CD4-positive, alpha-beta T cell treated with Interleukin-21 for 1 hour (primary cell): ENCODE measurements at regions not wholly inside any gene's neighbourhood (a gene's known extent, or its start where the extent isn't known, plus 50 kb on each side); places are given as distances from the start of the nearest gene placed in this dataset.
"Not testable (repeated sequence)": the region's sequence is repeated elsewhere in the genome, so short reads cannot be mapped to it uniquely, and the experiment has no call there.

Experiments
- DNase-seq: peaks from one replicate; pipeline ENCODE4 v3.0.0-alpha.2; 2020

DNA sequence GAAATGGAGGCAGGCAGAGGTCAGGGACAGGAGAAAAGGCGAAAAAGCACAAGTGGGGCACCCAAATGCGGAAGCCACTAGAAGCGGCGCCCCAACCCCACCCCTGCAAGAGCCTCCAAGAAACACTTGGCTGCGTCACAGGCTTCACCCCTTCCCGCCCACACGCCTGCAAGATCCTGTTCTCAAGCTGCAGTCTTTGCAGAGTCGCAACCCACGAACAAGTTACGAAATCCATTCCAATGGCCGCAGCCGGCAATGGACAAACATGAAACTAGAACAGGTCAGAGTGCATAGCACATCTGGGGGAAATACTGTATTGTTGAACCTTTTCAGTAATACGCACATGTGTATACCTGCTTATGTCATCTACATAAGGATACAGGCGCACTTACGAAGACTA, 103.6 kb downstream of the PSMG1 start:
- peak; percentile 23 for DNase-seq

GRCh38 chr21:39078322-39079065, 104.8 kb downstream of the PSMG1 start:
- no peak for DNase-seq

DNA sequence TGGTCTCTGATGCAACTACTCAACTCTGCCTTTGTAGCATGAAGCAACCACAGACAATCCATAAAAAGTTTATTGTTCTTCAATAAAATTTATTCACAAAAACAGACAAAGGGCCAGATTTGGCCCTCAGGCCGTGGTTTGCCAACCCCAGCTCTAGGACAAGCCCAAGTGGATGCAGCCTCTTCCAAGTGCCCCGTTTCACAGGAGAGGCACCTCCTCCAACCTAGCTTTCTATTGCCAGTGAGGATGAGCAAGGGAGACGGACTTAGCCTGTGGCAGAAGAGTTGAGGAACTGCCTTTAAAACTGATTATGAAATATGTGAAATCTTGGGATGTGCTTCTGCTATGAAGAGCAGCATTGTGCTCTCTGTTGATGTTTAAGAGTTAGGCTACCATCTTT, 105.4 kb downstream of the PSMG1 start:
- DNase-seq, result no peak

DNA sequence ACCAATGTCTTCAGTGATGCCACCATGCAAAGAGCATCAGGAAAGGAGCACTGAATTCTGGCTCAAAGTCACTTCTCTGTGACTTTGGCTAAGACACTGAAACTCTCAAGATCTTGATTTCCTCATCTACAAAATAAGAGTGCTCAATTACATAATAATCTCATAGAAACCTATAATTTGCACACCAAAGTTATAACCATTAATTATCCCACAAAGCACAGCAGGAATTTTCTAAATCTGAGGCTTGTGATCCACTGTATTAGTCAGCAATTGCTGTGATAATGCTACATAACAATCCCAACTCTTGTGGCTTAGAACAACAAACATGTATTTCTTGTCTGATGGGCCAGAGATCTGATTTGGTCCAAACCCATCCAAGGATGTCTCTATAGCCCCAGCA, 108.7 kb downstream of the PSMG1 start:
- DNase-seq, result no peak

DNA sequence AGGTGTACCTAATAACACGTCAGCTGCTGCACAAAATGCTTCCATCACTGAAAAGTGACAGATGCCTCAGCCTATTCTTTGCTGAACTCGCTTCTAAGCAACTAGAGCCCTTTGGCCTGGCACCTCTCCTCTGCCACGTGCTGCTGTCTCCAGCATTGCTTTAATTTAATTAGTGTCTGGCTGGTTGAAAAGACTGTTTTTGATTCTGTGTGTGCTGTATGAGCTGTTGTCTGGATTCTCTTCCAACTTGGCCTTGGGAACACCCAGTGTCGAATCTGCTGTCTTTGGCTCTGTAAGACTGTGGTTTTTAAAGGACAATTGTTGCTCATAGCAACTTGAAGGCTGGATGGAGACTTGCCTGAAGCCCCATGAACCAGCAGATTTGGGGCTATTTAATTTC, 109.5 kb downstream of the PSMG1 start:
- DNase-seq, result no peak

- DNase-seq, result no peak
Measured at GRCh38 chr21:39073063-39073462, 110.2 kb downstream of the PSMG1 start.

GRCh38 chr21:39072468-39072867, 110.8 kb downstream of the PSMG1 start:
- no peak for DNase-seq

- no peak for DNase-seq
Measured at GRCh38 chr21:39071623-39072214, 111.5 kb downstream of the PSMG1 start.

GRCh38 chr21:39069856-39070255, 113.4 kb downstream of the PSMG1 start:
- DNase-seq, result not testable (repeated sequence)

DNA sequence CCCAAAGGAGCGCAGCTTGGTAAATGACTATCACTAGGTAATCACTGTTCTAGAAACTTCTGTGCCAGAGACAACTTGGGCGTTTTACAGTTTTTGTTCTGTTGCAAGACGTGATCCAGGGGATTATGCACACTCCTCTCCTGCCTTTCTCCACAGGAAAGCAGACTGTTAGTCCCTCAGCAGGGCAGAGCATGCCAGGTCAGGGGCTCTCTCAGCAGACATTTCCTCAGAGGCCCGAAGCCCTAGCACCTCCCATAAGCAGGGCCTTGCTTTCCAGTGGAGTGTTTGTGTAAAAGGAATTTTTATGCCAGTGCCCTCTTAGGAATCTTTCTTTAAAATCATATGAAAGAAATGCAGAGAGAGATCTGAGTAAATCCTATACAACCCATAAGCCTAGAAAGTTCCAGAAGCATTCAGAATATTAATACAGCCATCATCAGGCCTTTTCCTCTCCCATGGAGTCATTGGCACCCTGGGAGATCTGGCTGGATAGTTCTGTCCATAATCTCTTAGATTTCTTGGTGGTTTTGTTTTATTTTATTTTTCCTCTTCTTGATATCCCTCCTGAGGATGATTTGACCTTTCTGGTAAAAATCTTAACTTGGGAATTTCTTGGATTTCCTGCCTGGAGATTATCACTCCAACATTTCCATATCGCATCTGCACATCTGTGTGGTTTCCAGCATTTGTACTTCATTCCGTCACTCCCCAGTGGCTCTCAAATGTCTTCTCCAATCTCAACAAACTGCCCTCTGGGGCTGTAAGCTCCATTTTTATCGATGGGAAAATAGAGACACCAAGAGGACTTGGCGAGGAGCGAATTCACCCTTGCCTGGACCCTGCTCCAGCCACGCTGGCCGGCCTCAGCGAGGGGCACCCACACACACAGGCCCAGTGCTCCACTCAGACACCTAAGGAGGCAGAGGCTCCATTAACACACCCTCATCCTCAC, 116.1 kb downstream of the PSMG1 start:
- DNase-seq, result no peak

- DNase-seq, result no peak
Measured at GRCh38 chr21:39065917-39066316, 117.3 kb downstream of the PSMG1 start.

DNA sequence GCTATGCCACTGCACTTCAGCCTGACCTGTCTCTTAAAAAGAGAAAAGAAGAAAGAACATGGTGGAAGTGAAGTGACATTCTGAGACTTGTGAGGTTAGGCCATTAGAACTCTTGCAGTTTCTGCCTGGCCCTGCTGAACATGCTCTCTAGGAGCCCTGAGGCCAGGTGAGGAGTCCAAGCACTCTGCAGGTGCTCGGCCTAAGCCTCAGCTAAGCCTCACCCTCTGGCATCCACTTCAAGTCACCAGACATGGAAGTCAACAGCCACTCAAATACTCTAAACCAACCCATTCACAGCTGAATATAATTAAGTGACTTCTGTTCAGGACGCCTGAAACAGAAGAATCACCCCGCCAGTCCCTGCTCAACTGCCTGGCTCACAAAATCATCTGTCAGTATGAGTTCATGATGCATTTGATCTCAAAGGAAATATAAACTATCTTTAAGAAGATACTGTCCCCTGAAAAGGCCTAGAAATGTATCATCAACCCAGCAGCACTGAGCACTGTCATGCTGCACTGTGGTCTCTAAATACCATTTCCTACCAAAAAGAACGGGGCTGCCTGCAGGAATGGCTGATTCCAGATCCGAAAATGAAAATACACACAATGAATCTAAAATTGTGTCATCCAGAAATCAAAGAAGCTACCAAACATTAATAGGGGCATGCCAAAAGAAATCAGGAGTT, 118.8 kb downstream of the PSMG1 start:
- no peak for DNase-seq

DNA sequence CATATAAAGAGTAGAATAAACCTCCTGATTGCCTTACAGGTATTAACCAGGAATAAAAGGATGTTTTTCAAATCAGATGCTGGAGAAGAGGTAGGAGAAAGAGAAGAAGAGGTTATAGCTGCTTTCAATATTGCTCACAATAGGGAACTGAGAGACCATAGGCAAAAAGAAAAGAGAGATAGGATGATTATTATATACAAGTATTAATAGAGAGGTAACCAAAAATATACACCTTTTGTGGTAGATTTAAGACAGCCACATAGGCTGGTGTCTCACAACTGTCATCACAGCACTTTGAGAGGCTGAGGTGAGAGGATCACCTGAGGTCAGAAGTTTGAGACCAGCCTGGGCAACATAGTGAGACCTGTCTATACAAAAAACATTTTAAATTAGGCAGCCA, 119.7 kb downstream of the PSMG1 start:
- no peak for DNase-seq

DNA sequence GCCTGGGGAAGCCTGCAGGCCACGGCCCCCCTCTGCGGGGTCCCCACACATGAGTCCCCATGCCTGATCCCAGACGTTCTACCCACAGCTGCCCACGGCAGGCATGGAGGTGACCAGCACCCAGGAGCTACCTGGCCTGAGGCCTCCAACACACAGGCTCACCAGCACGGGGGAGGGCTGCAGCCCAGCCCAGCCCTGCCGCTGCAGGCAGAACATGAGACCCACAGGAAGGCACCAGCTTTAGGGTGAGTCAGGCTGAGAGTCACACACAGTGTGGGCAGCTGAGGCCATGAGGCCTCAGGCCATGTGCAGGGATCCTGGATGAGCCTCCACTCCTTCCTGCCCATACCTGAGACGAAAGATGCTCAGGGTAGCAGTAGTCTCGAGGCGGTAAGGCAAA, 121.1 kb downstream of the PSMG1 start:
- DNase-seq, result no peak

- no peak for DNase-seq
Measured at GRCh38 chr21:39061766-39062165, 121.5 kb downstream of the PSMG1 start.

DNA sequence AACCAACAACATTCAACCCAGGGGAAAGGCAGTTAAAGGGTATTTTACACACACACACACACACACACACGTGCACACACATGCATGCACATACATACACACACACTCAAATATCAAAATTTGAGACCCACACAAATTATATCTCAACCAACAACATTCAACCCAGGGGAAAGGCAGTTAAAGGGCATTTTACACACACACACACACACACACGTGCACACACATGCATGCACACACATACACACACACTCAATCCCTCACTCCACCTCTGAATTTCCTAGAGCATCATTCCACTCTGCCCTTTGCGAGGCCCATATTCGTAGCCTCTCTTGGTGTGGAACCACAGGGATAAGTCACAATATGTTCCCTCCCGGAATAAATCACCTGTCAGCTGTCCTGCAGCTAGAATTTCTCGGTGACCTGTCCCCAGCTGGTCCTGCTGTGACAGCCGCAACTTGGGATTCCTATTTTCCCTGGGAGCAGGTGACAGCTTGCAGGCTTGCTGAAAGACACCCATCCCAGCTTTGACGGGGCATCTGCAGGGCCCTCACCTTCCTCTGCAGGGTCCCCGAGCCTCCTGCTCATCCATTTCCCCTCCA, 122.7 kb downstream of the PSMG1 start:
- DNase-seq, result no peak

GRCh38 chr21:39057121-39057520, 126.1 kb downstream of the PSMG1 start:
- DNase-seq, result no peak

DNA sequence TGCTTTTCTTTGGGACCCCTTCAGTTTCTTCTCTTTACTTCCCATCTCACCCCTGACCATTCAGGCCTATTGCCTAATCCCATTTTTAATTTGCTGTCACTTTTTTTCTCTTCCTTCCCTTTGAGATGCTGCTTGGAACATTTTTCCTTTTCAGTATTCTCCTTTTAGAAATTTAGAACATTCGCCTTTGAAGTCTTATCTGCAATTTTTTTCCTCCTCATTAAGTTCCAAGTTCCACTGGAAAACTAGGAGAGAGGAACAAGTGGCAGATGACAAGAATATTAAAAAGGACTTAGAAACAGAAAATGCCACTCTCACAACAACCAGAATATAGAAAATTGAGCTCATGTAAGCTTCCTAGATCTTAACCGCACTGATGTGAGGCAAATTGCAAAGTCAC, 126.6 kb downstream of the PSMG1 start:
- DNase-seq, result no peak

DNA sequence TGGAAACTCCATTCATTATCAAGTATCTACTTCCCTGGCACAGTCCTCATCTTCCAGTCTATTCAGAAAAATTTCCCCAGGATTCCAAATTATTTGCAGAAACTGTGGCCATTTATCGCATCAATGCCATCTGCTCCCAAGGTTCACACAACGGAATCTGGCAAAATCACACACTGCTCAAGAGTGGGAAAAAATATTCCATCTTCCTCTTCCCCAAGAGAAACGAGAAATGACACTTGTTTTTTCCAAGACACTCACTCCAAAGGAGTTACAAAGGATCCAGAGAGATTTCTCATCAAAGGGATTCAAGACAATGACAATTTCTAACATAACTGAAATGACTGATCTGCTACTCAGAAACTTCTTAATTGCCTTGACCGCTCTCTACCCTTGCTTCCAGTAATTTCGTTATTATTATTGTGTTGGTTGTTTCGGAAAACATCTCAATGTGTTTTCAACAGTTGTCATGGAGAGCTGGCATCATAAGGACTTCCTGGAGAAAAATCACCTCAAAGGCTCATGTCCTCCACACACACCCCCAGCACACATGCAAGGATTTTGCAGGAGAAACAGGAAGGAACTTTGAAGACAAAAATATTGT, 128.0 kb downstream of the PSMG1 start:
- DNase-seq, result no peak

- no peak for DNase-seq
Measured at GRCh38 chr21:39054066-39054465, 129.2 kb downstream of the PSMG1 start.

DNA sequence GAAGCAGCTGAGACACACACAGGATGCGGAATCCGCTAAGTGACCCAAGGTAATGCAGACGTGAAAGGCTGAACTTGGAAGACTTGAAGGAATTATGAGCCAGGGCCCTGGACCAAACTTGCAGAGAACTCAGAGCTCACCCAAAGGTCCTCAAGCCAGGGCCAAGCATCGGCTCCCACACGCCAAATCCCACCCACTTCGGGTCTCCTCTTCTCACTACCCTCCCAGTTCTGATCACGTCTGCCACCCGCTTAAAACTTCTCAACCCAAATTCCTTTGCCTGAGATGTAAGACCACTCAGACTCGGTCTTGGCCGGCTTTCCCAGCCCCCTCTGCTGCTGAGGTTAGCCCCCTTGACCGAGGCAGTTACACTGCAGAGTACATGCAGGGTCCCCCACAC, 130.1 kb downstream of the PSMG1 start:
- DNase-seq, result no peak

DNA sequence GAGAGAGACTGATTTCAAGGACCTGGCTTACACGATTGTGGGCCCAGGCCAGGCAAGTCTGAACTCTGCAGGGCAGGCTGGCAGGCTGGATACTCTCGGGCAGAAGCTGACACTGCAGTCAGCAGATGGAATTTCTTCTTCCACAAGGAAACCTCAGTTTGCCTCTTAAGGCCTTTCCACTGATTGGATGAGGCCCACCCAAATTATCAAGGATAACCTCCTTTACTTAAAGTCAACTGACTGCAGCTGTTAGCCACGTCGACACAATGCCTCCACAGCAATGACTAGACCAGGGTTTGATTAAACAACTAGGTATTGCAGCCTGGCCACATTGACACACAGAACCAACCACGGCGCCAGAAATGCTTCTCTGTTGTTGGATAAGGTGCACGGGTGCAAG, 130.5 kb downstream of the PSMG1 start:
- DNase-seq, result no peak
